NCI-H526 treated with DMSO at 0.1 percent for 48 hours (cell line): ENCODE measurements at regions not wholly inside any gene's neighbourhood (a gene's known extent, or its start where the extent isn't known, plus 50 kb on each side); places are given as distances from the start of the nearest gene placed in this dataset.

Experiments used
- DNase-seq: peaks from one replicate; lab custom pipeline; 2025; lab: John Stamatoyannopoulos, UW

DNA sequence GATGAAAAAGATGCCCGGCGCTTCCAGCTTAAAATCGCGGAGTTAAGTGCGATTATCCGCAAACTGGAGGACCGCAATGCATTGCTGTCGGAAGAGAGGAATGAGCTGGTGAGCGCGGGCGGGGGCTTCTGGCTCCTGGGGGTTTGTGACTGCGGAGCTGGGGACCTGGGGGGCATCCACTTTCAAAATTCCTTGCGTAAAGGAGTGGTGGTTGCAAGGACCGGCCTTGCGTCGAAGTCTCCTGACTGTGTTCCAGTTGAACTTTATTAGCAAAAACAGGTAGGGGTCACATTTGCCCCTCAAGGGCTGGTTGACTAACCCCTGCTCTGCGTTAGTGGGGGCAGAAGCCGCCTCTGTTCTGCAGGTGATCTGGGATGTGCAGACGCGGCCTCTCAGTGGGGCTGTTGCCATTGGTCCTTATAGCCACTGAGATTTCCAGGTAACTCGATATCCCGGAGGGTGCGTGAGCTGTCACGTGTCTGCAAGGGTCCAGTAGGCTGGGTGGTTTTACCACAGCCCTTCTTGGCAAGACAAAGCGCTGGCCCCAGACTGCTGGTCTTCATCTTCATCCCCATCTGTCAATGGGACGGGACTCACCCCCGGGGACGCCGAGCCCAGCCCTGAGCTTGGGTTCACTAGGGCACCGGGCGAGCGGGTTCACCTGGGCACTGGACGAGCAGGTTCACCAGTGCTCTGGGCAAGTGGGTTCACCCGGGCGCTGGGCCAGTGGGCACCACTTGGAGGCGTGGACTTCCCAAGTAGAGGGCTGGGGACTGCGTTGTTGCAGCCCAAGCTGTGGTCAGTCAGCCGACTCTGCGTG is 51.5 kb upstream of the DPYSL4 start:
- DNase-seq, result no peak

DNA sequence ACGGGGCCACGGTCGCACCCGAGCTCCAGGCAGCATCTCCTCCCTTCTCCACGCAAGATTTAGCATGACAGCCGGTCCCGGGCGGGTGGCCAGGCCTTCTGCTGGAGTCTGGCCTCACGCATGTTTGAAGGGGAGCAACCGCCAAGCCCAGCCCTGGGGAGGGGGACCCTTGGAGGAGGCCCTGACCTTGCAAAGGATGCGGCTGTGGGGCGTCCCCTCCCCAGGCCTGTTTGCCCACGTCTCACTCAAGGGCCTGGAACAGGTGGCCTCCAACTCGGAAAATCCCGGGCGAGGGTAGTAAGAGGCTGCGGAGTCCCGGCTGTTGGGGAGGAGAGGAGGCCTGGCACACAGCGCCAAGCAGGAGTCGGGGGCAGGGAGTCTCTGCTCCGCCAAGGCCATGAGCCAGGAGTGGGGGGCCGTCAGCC is 50.6 kb upstream of the DPYSL4 start:
- DNase-seq, result no peak

DNA sequence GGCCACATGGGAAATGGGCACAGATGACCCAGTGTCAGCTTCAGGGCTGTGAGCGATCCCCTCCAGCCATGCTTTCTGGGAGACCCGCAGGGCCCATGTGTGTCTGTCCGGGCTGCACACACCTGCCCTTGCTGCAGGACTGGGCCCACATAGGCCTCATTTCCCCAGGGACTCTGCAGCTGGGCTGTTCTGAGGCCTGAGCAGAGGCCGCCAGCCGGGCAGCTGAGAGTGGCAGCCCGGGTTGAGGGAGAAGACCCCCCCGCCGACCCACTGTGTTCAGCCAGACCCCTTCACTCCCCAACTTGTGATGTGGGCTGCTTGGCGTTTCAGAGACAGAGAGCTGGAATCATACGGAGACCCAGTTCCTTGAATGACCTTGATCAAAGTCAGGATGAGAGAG is 50.1 kb upstream of the DPYSL4 start:
- no peak for DNase-seq
